Calu3 (cell line): ENCODE measurements at regions not wholly inside any gene's neighbourhood (a gene's known extent, or its start where the extent isn't known, plus 50 kb on each side); places are given as distances from the start of the nearest gene placed in this dataset.

Experiments
- BruUV-seq: library from RNA; stranded (reverse); fragments of 400-500 nt; replicated peaks from 2 replicates; lab custom pipeline; 2021; lab: Mats Ljungman, UMichigan
- CTCF ChIA-PET: fragments of 300-600 bp; sonication (Branson Sonifier 250); formaldehyde crosslinking; loops from one replicate; lab custom pipeline; 2022; ENCODE audit warnings: antibody characterized with exemption; lab: Charles Lee
- DNase-seq: peaks from one replicate; pipeline ENCODE4 v3.0.0; 2022
- H3K27ac Mint-ChIP-seq: one replicate; pipeline ENCODE4 v1.8.0; 2022; ENCODE audit warnings: mixed read lengths; ENCODE audit not compliant: unreplicated experiment
- H3K27me3 Mint-ChIP-seq: one replicate; pipeline ENCODE4 v1.8.0; 2022; ENCODE audit warnings: mixed read lengths; ENCODE audit not compliant: unreplicated experiment
- H3K36me3 Mint-ChIP-seq: one replicate; pipeline ENCODE4 v1.8.0; 2022; ENCODE audit warnings: mild to moderate bottlenecking, moderate library complexity, mixed read lengths; ENCODE audit not compliant: insufficient read depth, unreplicated experiment
- H3K4me1 Mint-ChIP-seq: one replicate; pipeline ENCODE4 v1.8.0; 2022; ENCODE audit warnings: mild to moderate bottlenecking, low read depth, mixed read lengths; ENCODE audit not compliant: unreplicated experiment
- H3K4me3 Mint-ChIP-seq: one replicate; pipeline ENCODE4 v1.8.0; 2022; ENCODE audit warnings: mild to moderate bottlenecking, low read depth, moderate library complexity, mixed read lengths; ENCODE audit not compliant: unreplicated experiment
- H3K9me3 Mint-ChIP-seq: one replicate; pipeline ENCODE4 v1.8.0; 2022; ENCODE audit warnings: low read depth, mixed read lengths; ENCODE audit not compliant: unreplicated experiment
- intact Hi-C: fragments of 100-400 bp; cut with micrococcal nuclease; formaldehyde crosslinking; loops from one replicate; pipeline ENCODE4 v1.10.0; 2022; ENCODE audit not compliant: unreplicated experiment
- TF ChIP-seq, protein P1 (sequence below): fragments of 200-600 bp; IDR thresholded peaks from one replicate; pipeline ENCODE4 v1.8.0; 2022; ENCODE audit warnings: antibody characterized with exemption; ENCODE audit not compliant: unreplicated experiment

DNA sequence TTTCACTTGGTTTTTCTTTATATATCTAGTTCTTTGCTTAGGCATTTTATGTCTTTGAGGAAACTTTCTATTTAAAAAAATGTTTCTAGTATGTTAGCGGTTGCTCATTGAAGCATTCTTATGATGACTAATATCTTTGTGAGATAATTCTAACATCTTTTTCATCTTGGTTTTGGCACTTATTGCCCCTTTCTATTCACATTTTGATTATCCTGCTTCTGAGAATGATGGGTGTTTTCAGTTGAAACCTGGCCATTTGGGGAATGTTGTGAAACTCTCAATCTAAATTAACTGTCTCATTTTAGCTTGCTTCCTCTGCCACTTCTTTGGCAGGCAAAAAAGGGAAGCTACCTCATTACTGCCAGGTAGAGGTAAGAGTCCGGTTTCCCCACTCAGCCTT is 683.1 kb downstream of the DOK5 start:
- Mint-ChIP-seq H3K27me3 (no peaks in the 10 kb centered on the region), H3K4me1 (no peaks in the 10 kb centered on the region), H3K27ac (no peak overlapping the region), H3K4me3 (no peak overlapping the region), H3K36me3 (no peaks in the 10 kb centered on the region), H3K9me3 (peaks cover 15% of the 10 kb centered on the region)
- no peak for DNase-seq
- TF ChIP-seq, protein P1, sequence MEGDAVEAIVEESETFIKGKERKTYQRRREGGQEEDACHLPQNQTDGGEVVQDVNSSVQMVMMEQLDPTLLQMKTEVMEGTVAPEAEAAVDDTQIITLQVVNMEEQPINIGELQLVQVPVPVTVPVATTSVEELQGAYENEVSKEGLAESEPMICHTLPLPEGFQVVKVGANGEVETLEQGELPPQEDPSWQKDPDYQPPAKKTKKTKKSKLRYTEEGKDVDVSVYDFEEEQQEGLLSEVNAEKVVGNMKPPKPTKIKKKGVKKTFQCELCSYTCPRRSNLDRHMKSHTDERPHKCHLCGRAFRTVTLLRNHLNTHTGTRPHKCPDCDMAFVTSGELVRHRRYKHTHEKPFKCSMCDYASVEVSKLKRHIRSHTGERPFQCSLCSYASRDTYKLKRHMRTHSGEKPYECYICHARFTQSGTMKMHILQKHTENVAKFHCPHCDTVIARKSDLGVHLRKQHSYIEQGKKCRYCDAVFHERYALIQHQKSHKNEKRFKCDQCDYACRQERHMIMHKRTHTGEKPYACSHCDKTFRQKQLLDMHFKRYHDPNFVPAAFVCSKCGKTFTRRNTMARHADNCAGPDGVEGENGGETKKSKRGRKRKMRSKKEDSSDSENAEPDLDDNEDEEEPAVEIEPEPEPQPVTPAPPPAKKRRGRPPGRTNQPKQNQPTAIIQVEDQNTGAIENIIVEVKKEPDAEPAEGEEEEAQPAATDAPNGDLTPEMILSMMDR, result no peak
- no TSS peak for BruUV-seq
- CTCF ChIA-PET, result no interaction called here
- intact Hi-C loops, result no loop called here

DNA sequence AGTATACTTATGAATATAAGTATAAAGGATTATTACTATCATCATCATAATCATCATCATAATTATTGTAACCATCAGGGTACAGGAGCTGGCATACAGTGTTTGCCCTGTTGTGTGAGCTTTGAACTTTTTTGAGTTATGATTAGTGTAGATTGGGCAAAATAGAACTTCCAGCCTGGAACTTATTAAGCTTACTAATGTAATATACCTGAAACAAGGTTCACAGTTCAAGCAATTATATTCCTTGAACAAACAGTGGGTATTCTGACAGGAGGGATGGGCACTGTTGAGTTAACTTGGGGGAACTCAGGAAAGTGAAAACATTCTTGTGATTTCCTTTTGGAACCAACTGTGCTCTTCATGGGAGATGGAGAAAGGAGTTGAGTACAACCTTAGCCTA is 680.0 kb downstream of the DOK5 start:
- H3K27me3 Mint-ChIP-seq, result no peaks in the 10 kb centered on the region
- no peaks in the 10 kb centered on the region for H3K36me3 Mint-ChIP-seq
- H3K27ac Mint-ChIP-seq, result no peak overlapping the region
- no peaks in the 10 kb centered on the region for H3K4me1 Mint-ChIP-seq
- H3K9me3 Mint-ChIP-seq, result peaks cover 13% of the 10 kb centered on the region
- TF ChIP-seq, protein P1, result no peak
- H3K4me3 Mint-ChIP-seq, result no peak overlapping the region
- no peak for DNase-seq
- CTCF ChIA-PET, result no interaction called here
- no TSS peak for BruUV-seq
- intact Hi-C loops, result no loop called here

DNA sequence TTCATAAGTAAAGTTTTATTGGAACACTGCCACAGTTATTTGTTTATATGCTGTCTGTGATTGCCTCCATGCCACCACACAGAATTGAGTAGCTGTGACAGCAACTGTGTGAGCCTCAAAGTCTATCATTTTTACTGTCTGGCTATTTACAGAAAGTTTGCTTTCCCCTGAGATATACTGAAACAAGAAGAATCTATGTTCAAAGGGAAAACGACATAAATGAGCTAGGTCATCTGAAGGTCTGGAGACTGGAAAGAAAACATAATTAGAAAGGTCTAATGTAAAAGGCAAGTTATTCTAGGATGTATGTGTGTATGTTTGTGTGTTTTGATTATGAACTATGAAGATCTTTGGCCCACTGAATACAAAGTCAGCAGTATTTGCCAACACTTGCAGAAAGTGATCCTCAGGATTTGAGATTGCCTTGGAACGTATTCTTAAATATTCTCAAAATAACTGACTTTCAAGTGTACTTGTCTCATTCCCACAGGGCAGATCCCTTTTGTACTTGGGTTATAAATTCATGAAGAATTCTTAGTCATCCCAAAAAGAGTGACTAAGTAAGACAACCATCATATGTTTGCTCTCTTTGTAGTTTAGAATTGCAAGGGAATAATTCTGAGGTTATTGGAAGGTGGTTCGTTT is 677.7 kb downstream of the DOK5 start:
- Mint-ChIP-seq H3K27me3 (no peaks in the 10 kb centered on the region), H3K4me1 (no peaks in the 10 kb centered on the region), H3K36me3 (no peaks in the 10 kb centered on the region), H3K9me3 (peaks cover 13% of the 10 kb centered on the region), H3K4me3 (no peak overlapping the region), H3K27ac (no peak overlapping the region)
- TF ChIP-seq, protein P1, result no peak
- intact Hi-C loops, result no loop called here
- CTCF ChIA-PET, result no interaction called here
- no peak for DNase-seq
- no TSS peak for BruUV-seq

DNA sequence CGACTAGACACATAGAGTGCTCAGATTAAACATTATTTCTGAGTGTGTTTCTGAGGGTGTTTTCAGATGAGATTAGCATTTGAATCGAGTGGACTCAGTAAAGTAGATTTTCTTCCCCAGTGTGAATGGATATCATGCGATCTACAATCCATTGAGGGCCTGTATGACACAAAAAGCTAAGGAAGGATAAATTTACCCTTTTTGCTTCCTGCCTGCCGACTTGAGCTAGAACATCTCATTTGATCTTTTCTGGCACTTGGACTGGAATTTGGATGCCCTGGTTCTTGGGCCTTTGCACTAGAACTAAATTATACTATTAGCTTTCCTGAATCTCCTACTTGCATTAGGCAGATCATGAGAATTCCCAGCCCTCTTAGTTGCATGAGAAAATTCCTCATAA is 675.8 kb downstream of the DOK5 start:
- Mint-ChIP-seq H3K27me3 (no peaks in the 10 kb centered on the region), H3K4me1 (no peaks in the 10 kb centered on the region), H3K27ac (no peak overlapping the region), H3K36me3 (no peaks in the 10 kb centered on the region), H3K4me3 (no peak overlapping the region), H3K9me3 (peaks cover 8% of the 10 kb centered on the region)
- TF ChIP-seq, protein P1, result no peak
- DNase-seq, result no peak
- no TSS peak for BruUV-seq
- CTCF ChIA-PET, result no interaction called here
- intact Hi-C loops, result no loop called here
